Activated T-helper 2 cell treated with anti-CD3 and anti-CD28 coated beads, Interferon-gamma antibody, Interleukin-2, Interleukin-4, amounts not matched to agents 10 μg/mL and 5 μg/mL and 100 μg/mL, durations not matched to agents 14 hours and 24 hours and 36 hours (primary cell): ENCODE measurements at regions not wholly inside any gene's neighbourhood (a gene's known extent, or its start where the extent isn't known, plus 50 kb on each side); places are given as distances from the start of the nearest gene placed in this dataset.
"Not testable (repeated sequence)": the region's sequence is repeated elsewhere in the genome, so short reads cannot be mapped to it uniquely, and the experiment has no call there.

Experiments
- DNase-seq: peaks from one replicate; pipeline ENCODE4 v3.0.0; 2021; ENCODE audit warnings: low spot score
- H3K27ac Mint-ChIP-seq: one replicate; pipeline ENCODE4 v1.8.0; 2021; ENCODE audit warnings: mixed read lengths
- H3K27me3 Mint-ChIP-seq: one replicate; pipeline ENCODE4 v1.8.0; 2021; ENCODE audit warnings: low read depth, mixed read lengths
- H3K36me3 Mint-ChIP-seq: one replicate; pipeline ENCODE4 v1.8.0; 2021; ENCODE audit warnings: low read depth, mixed read lengths
- H3K4me1 Mint-ChIP-seq: one replicate; pipeline ENCODE4 v1.8.0; 2021; ENCODE audit warnings: low read depth, mixed read lengths
- H3K4me3 Mint-ChIP-seq: one replicate; pipeline ENCODE4 v1.8.0; 2021; ENCODE audit warnings: low read depth, mild to moderate bottlenecking, moderate library complexity, mixed read lengths
- H3K9me3 Mint-ChIP-seq: one replicate; pipeline ENCODE4 v1.8.0; 2021; ENCODE audit warnings: mixed read lengths
- intact Hi-C: fragments of 100-400 bp; cut with micrococcal nuclease; formaldehyde crosslinking; loops from one replicate; pipeline ENCODE4 v1.15.1; 2023

DNA sequence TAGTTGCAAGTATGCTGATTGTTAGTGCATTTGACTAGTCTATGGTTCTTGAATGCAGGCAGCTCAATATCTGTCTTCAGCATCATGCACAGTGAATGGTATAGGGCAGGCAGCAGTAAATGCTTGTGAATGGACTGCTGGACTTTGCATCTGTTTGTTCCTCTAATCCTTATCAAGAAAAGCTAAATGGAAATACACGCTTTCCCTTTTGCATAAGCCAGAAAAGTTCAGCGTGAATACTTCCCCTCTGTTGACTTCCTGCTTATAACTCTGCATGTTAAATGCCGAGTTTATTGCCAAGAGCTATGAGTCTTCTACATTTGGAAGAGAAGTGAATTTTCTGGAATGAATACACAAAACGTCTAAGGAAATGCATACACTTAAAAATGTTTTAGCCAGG is 127.9 kb upstream of the CPHXL start:
- Mint-ChIP-seq H3K36me3 (no peaks in the 10 kb centered on the region), H3K9me3 (no peaks in the 10 kb centered on the region), H3K27me3 (no peaks in the 10 kb centered on the region), H3K27ac (no peak overlapping the region), H3K4me3 (no peak overlapping the region), H3K4me1 (no peaks in the 10 kb centered on the region)
- intact Hi-C loops = no loop called here
- DNase-seq = no peak

GRCh38 chr16:75860326-75861053 is 134.2 kb upstream of the CPHXL start:
- Mint-ChIP-seq H3K4me1 (no peaks in the 10 kb centered on the region), H3K36me3 (no peaks in the 10 kb centered on the region), H3K27ac (no peak overlapping the region), H3K4me3 (no peak overlapping the region), H3K9me3 (no peaks in the 10 kb centered on the region), H3K27me3 (no peaks in the 10 kb centered on the region)
- intact Hi-C loops = no loop called here
- no peak for DNase-seq

DNA sequence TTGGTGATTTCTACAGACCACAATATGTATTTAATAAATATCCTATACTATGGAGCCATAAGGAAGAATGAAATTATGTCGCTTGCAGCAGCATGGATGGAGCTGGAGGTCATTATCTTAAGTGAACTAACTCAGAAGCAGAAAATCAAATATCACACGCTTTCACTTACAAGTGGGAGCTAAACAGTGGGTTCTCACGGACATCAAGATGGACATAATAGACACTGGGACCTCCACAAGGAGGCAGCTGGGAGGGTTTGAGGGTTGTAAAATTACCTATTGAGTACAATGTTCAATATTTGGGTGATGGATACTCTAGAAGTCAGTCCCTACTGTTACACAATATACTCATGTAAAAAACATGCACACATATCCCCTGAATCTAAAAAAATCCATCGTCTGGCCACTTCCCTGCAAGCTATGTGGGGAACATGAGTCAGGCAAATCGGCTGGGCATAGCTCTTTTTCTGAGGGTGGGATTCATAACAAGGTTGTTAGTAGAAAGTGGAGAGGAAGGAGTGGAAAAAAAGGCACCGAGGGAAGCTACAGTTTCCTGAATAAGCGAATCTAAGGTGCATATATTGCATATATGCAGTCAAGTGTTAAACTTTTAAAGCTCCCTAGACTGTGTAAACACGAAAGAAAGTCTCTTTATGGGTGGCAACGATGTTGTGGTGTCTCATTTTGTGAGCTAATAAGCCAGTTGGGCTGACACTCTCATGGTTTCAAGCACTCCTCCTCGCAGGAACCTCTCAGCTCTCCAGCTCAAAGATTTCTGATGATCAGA is 135.2 kb upstream of the CPHXL start:
- no peak overlapping the region for H3K27ac Mint-ChIP-seq
- no peaks in the 10 kb centered on the region for H3K27me3 Mint-ChIP-seq
- DNase-seq = no peak
- intact Hi-C loops = no loop called here
- H3K9me3 Mint-ChIP-seq = no peaks in the 10 kb centered on the region
- H3K4me3 Mint-ChIP-seq = no peak overlapping the region
- no peaks in the 10 kb centered on the region for H3K36me3 Mint-ChIP-seq
- H3K4me1 Mint-ChIP-seq = no peaks in the 10 kb centered on the region

DNA sequence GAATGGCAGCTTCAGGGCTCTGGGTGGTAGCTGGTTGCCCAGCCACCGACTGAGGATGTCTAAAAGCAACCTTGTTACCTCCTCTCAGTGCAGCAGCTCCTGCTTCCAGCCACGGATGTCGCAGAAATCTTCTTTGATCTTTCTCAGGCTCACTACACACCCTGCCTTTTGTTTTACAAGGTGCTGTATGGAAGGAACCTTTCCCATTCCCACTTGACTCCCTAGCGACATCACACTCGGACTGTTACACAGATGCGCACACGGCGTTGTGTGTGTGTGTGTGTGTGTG is 135.8 kb upstream of the CPHXL start:
- Mint-ChIP-seq H3K4me1 (no peaks in the 10 kb centered on the region), H3K27me3 (no peaks in the 10 kb centered on the region), H3K27ac (no peak overlapping the region), H3K4me3 (no peak overlapping the region), H3K9me3 (no peaks in the 10 kb centered on the region), H3K36me3 (no peaks in the 10 kb centered on the region)
- DNase-seq = no peak
- intact Hi-C loops = no loop called here

GRCh38 chr16:75864243-75864642 is 138.0 kb upstream of the CPHXL start:
- Mint-ChIP-seq H3K27me3 (no peaks in the 10 kb centered on the region), H3K4me3 (no peak overlapping the region), H3K27ac (no peak overlapping the region), H3K4me1 (no peaks in the 10 kb centered on the region), H3K9me3 (no peaks in the 10 kb centered on the region), H3K36me3 (no peaks in the 10 kb centered on the region)
- intact Hi-C loops = no loop called here
- no peak for DNase-seq

GRCh38 chr16:75865736-75866135 is 139.4 kb upstream of the CPHXL start:
- H3K4me3 Mint-ChIP-seq = no peak overlapping the region
- intact Hi-C loops = no loop called here
- H3K4me1 Mint-ChIP-seq = no peaks in the 10 kb centered on the region
- H3K9me3 Mint-ChIP-seq = no peaks in the 10 kb centered on the region
- H3K27ac Mint-ChIP-seq = no peak overlapping the region
- DNase-seq = no peak
- H3K27me3 Mint-ChIP-seq = no peaks in the 10 kb centered on the region
- no peaks in the 10 kb centered on the region for H3K36me3 Mint-ChIP-seq

GRCh38 chr16:75868636-75869632 is 142.6 kb upstream of the CPHXL start:
- DNase-seq = no peak
- H3K27me3 Mint-ChIP-seq = no peaks in the 10 kb centered on the region
- no peak overlapping the region for H3K4me3 Mint-ChIP-seq
- intact Hi-C loops = no loop called here
- no peaks in the 10 kb centered on the region for H3K9me3 Mint-ChIP-seq
- H3K36me3 Mint-ChIP-seq = no peaks in the 10 kb centered on the region
- no peaks in the 10 kb centered on the region for H3K4me1 Mint-ChIP-seq
- no peak overlapping the region for H3K27ac Mint-ChIP-seq

DNA sequence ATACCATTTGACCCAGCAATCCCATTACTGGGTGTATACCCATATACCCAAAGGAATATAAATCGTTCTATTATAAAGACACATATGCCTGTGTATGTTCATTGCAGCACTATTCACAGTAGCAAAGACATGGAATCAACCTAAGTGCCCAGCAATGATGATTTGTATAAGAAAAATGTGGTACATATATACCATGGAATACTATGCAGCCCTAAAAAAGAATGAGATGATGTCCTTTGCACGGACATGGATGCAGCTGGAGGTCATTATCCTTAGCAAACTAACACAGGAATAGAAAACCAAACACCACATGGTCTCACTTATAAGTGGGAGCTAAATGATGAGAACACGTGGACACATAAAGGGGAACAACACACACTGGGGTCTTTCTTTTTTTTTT is 155.0 kb upstream of the CPHXL start:
- H3K4me3 Mint-ChIP-seq, H3K27me3 Mint-ChIP-seq, H3K4me1 Mint-ChIP-seq, H3K27ac Mint-ChIP-seq, H3K36me3 Mint-ChIP-seq, H3K9me3 Mint-ChIP-seq, DNase-seq, intact Hi-C loops: not testable (repeated sequence)

- no peaks in the 10 kb centered on the region for H3K27me3 Mint-ChIP-seq
- intact Hi-C loops = no loop called here
- no peak overlapping the region for H3K27ac Mint-ChIP-seq
- H3K4me3 Mint-ChIP-seq = no peak overlapping the region
- H3K36me3 Mint-ChIP-seq = no peaks in the 10 kb centered on the region
- no peak for DNase-seq
- no peaks in the 10 kb centered on the region for H3K9me3 Mint-ChIP-seq
- no peaks in the 10 kb centered on the region for H3K4me1 Mint-ChIP-seq
These were observed 172.9 kb upstream of the CPHXL start for GRCh38 chr16:75899163-75899562.

GRCh38 chr16:75908331-75909117 is 182.2 kb upstream of the CPHXL start:
- no peaks in the 10 kb centered on the region for H3K36me3 Mint-ChIP-seq
- no peak for DNase-seq
- H3K27me3 Mint-ChIP-seq = no peaks in the 10 kb centered on the region
- no peaks in the 10 kb centered on the region for H3K9me3 Mint-ChIP-seq
- H3K4me1 Mint-ChIP-seq = no peaks in the 10 kb centered on the region
- H3K4me3 Mint-ChIP-seq = no peak overlapping the region
- no peak overlapping the region for H3K27ac Mint-ChIP-seq
- intact Hi-C loops = no loop called here

DNA sequence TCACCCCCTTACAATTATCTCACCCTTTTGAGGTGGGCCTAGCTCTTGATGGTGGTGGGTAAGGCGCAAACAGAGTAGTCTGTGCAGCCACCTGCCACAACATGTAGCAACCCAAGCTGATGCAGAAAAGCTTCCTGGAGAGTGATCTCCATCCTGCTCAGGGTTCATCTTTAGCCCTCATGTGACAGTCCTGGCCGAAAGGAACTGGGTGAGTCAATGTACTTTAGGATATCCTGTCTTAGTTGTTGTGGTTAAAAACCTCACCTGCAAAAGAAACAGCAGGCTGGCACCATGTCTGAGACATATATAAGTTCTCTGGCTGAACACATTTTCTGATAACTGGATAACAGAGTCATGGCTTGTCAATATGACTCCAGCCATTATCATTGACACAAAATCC is 183.5 kb upstream of the CPHXL start:
- no peaks in the 10 kb centered on the region for H3K4me1 Mint-ChIP-seq
- no peak overlapping the region for H3K27ac Mint-ChIP-seq
- intact Hi-C loops = no loop called here
- no peak for DNase-seq
- H3K4me3 Mint-ChIP-seq = no peak overlapping the region
- no peaks in the 10 kb centered on the region for H3K9me3 Mint-ChIP-seq
- no peaks in the 10 kb centered on the region for H3K27me3 Mint-ChIP-seq
- H3K36me3 Mint-ChIP-seq = no peaks in the 10 kb centered on the region

GRCh38 chr16:75911896-75912295 is 185.6 kb upstream of the CPHXL start:
- no peak for DNase-seq
- Mint-ChIP-seq H3K36me3 (no peaks in the 10 kb centered on the region), H3K27ac (no peak overlapping the region), H3K4me1 (no peaks in the 10 kb centered on the region), H3K4me3 (no peak overlapping the region), H3K27me3 (no peaks in the 10 kb centered on the region), H3K9me3 (no peaks in the 10 kb centered on the region)
- intact Hi-C loops = no loop called here
